OCI-LY3 (cell line): ENCODE measurements at regions not wholly inside any gene's neighbourhood (a gene's known extent, or its start where the extent isn't known, plus 50 kb on each side); places are given as distances from the start of the nearest gene placed in this dataset.
"Not testable (repeated sequence)": the region's sequence is repeated elsewhere in the genome, so short reads cannot be mapped to it uniquely, and the experiment has no call there.

Source experiments
- CTCF ChIP-seq: fragments of 200-600, 300-600 bp; sonication (generic); IDR thresholded peaks from 2 replicates; pipeline ENCODE4 v1.5.1; 2014; ENCODE audit warnings: antibody characterized with exemption, low read length, low read depth
- EZH2phosphoT487 ChIP-seq: fragments of 200-600 bp; shearing (Covaris generic); IDR thresholded peaks from 2 replicates; pipeline ENCODE4 v1.6.1; 2018; ENCODE audit warnings: antibody characterized with exemption, mixed run types, low read depth

- TF ChIP-seq CTCF, EZH2phosphoT487: not testable (repeated sequence)
Measured at GRCh38 chr15:84397066-84397465, 161.5 kb downstream of the GOLGA6L4 start.
